ENCODE measurements at regions not wholly inside any gene's neighbourhood (a gene's known extent, or its start where the extent isn't known, plus 50 kb on each side); places are given as distances from the start of the nearest gene placed in this dataset.

GRCh38 chr16:64398793-64399192 is 723.1 kb downstream of the CDH11 start:
- TF ChIP-seq FOXK2 (IDR thresholded peaks at IDR 0.05) (no peak), CTCF (IDR thresholded peaks at IDR 0.05 in 2 of 3, conservative IDR thresholded peaks at IDR 0.05 in 1 of 3; ENCODE audit: control insufficient read depth in 2 of 3, extremely low read depth in 1 of 3, insufficient read depth in 1 of 3, low read depth in 3 of 3, low read length in 3 of 3) (no peak), MXI1 (IDR thresholded peaks at IDR 0.05; ENCODE audit: low read depth, low read length) (no peak), POLR2A (IDR thresholded peaks at IDR 0.05; ENCODE audit: low read depth, low read length) (no peak), ZNF274 (IDR thresholded peaks at IDR 0.05; ENCODE audit: insufficient read depth, insufficient read length) (no peak), ESRRA (IDR thresholded peaks at IDR 0.05; ENCODE audit: low read length) (no peak), ASH2L (IDR thresholded peaks at IDR 0.05; ENCODE audit: borderline replicate concordance, low read depth) (no peak)
